Liver (tissue), 8 donors: ENCODE measurements at regions not wholly inside any gene's neighbourhood (a gene's known extent, or its start where the extent isn't known, plus 50 kb on each side); places are given as distances from the start of the nearest gene placed in this dataset.

Experiments
- DNase-seq: peaks from one replicate; pipeline ENCODE4 v3.0.0-alpha.2; 2017; ENCODE audit warnings: low spot score
- H3K27ac ChIP-seq, 2 donors: one replicate each; pipeline ENCODE4 v1.7.0; 2013; ENCODE audit warnings: inconsistent platforms in 2 of 2, low read length in 2 of 2, control low read depth in 1 of 2, low read depth in 1 of 2, mild to moderate bottlenecking in 1 of 2
- H3K27me3 ChIP-seq, 4 donors: one replicate each; pipeline versions ENCODE4 v1.6.1 to v1.7.0; 2013; ENCODE audit warnings: low read length in 3 of 4, inconsistent platforms in 1 of 4, mild to moderate bottlenecking in 1 of 4, moderate library complexity in 1 of 4; ENCODE audit not compliant: control insufficient read depth in 4 of 4, insufficient read depth in 4 of 4
- H3K36me3 ChIP-seq, 4 donors: one replicate each; pipeline versions ENCODE4 v1.6.1 to v1.7.0; 2013; ENCODE audit warnings: low read length in 3 of 4, mild to moderate bottlenecking in 3 of 4, low read depth in 1 of 4, moderate library complexity in 1 of 4; ENCODE audit not compliant: control insufficient read depth in 4 of 4, insufficient read depth in 3 of 4
- H3K4me1 ChIP-seq, 4 donors: one replicate each; pipeline versions ENCODE4 v1.6.1 to v1.7.0; 2013; ENCODE audit warnings: low read length in 3 of 4, mild to moderate bottlenecking in 3 of 4, moderate library complexity in 1 of 4; ENCODE audit not compliant: control insufficient read depth in 4 of 4, insufficient read depth in 4 of 4
- H3K4me3 ChIP-seq, 3 donors: one replicate each; pipeline versions ENCODE4 v1.6.1 to v1.7.0; 2013; ENCODE audit warnings: low read length in 3 of 3, control low read depth in 1 of 3, low read depth in 1 of 3, mild to moderate bottlenecking in 1 of 3
- H3K9ac ChIP-seq, 2 donors: one replicate each; pipeline ENCODE4 v1.7.0; 2013; ENCODE audit warnings: low read length in 2 of 2, mild to moderate bottlenecking in 2 of 2, moderate library complexity in 2 of 2, control low read depth in 1 of 2, low read depth in 1 of 2
- H3K9me3 ChIP-seq, 4 donors: one replicate each; pipeline versions ENCODE4 v1.6.1 to v1.7.0; 2013; ENCODE audit warnings: low read length in 3 of 4; ENCODE audit not compliant: control insufficient read depth in 4 of 4
- CTCF ChIP-seq: fragments of 150-350 bp; IDR thresholded peaks from 2 replicates; pipeline ENCODE4 v1.5.1; 2017; ENCODE audit warnings: improper control_type of control experiment, low read depth, low read length; ENCODE audit not compliant: missing input control
- EGR1 ChIP-seq, 2 donors: IDR thresholded peaks; 2 replicates each; pipeline ENCODE4 v1.6.1; 2016 to 2018; ENCODE audit warnings: antibody characterized with exemption in 2 of 2, low read depth in 2 of 2
- FOXA1 ChIP-seq: IDR thresholded peaks from 2 replicates; pipeline ENCODE4 v1.6.1; 2016; ENCODE audit warnings: antibody characterized with exemption
- GABPA ChIP-seq, 2 donors: IDR thresholded peaks in 1 of 2; conservative IDR thresholded peaks in 1 of 2; 2 replicates each; pipeline ENCODE4 v1.6.1; 2016; ENCODE audit warnings: antibody characterized with exemption in 2 of 2, mild to moderate bottlenecking in 1 of 2, moderate library complexity in 1 of 2
- JUND ChIP-seq, 2 donors: IDR thresholded peaks; 2 replicates each; pipeline ENCODE4 v1.6.1; 2016; ENCODE audit warnings: antibody characterized with exemption in 2 of 2
- NR2F2 ChIP-seq: IDR thresholded peaks from 2 replicates; pipeline ENCODE4 v1.6.1; 2016; ENCODE audit warnings: antibody characterized with exemption
- REST ChIP-seq: IDR thresholded peaks from 2 replicates; pipeline ENCODE4 v1.6.1; 2016; ENCODE audit warnings: antibody characterized with exemption, mild to moderate bottlenecking
- RXRA ChIP-seq, 2 donors: IDR thresholded peaks; 2 replicates each; pipeline ENCODE4 v1.6.1; 2017 to 2018; ENCODE audit warnings: antibody characterized with exemption in 2 of 2, mild to moderate bottlenecking in 1 of 2
- SP1 ChIP-seq: IDR thresholded peaks from 2 replicates; pipeline ENCODE4 v1.6.1; 2018; ENCODE audit warnings: antibody characterized with exemption, mild to moderate bottlenecking
- TAF1 ChIP-seq: conservative IDR thresholded peaks from 2 replicates; pipeline ENCODE4 v1.6.1; 2016; ENCODE audit warnings: antibody characterized with exemption, mild to moderate bottlenecking
- YY1 ChIP-seq: IDR thresholded peaks from 2 replicates; pipeline ENCODE4 v1.6.1; 2016; ENCODE audit warnings: antibody characterized with exemption, mild to moderate bottlenecking
- ZBTB33 ChIP-seq: IDR thresholded peaks from 2 replicates; pipeline ENCODE4 v1.6.1; 2016; ENCODE audit warnings: antibody characterized with exemption
- WGBS: extraction: QIAGEN DNeasy Blood & Tissue Kit; methylation state at CpG from one replicate; pipeline ENCODE4 v1.1.7; 2013; 5-methylcytosine and 5-hydroxymethylcytosine counted together
- TF ChIP-seq, protein P1 (sequence below): IDR thresholded peaks from 2 replicates; pipeline ENCODE4 v1.6.1; 2016; ENCODE audit warnings: antibody characterized with exemption
- TF ChIP-seq, protein P2 (sequence below): IDR thresholded peaks from 2 replicates; pipeline ENCODE4 v1.6.1; 2016; ENCODE audit warnings: antibody characterized with exemption
- donor health status: healthy.
- donor health status: healthy.
- donor health status: healthy.
- donor health status: healthy.
- donor health status: healthy.

- no peak for DNase-seq
- WGBS, result 89% methylated on average over 4 of the region's 4 CpGs
- Histone ChIP-seq H3K27ac (no peak overlapping the region), H3K4me3 (no peak overlapping the region), H3K27me3 (no peaks in the 10 kb centered on the region), H3K4me1 (no peaks in the 10 kb centered on the region), H3K9ac (no peak overlapping the region), H3K36me3 (no peaks in the 10 kb centered on the region), H3K9me3 (no peaks in the 10 kb centered on the region)
- TF ChIP-seq NR2F2, result no peak
- no peak for TF ChIP-seq REST
- TF ChIP-seq RXRA (IDR thresholded peaks at IDR 0.05), result no peak
- no peak for TF ChIP-seq YY1
- TF ChIP-seq ZBTB33, result no peak
- TF ChIP-seq, protein P1, sequence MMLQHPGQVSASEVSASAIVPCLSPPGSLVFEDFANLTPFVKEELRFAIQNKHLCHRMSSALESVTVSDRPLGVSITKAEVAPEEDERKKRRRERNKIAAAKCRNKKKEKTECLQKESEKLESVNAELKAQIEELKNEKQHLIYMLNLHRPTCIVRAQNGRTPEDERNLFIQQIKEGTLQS, result no peak
- no peak for TF ChIP-seq FOXA1
- no peak for TF ChIP-seq TAF1
- TF ChIP-seq CTCF, result no peak
These were observed 636.4 kb downstream of the USP25 start for GRCh38 chr21:16366207-16366606.

GRCh38 chr21:16367079-16367478 lies 637.3 kb downstream of the USP25 start:
- 97% methylated on average over 1 of the region's 1 CpG for WGBS
- no peak for DNase-seq
- Histone ChIP-seq H3K9me3 (no peaks in the 10 kb centered on the region), H3K27ac (no peak overlapping the region), H3K36me3 (no peaks in the 10 kb centered on the region), H3K27me3 (no peaks in the 10 kb centered on the region), H3K9ac (no peak overlapping the region), H3K4me1 (no peaks in the 10 kb centered on the region), H3K4me3 (no peak overlapping the region)
- TF ChIP-seq JUND (IDR thresholded peaks at IDR 0.05) (no peak), TAF1 (no peak), FOXA1 (no peak), GABPA (IDR thresholded peaks at IDR 0.05 in 1 of 2, conservative IDR thresholded peaks at IDR 0.05 in 1 of 2) (no peak), REST (no peak), YY1 (no peak), SP1 (no peak), RXRA (IDR thresholded peaks at IDR 0.05) (no peak), CTCF (no peak), NR2F2 (no peak), ZBTB33 (no peak), EGR1 (IDR thresholded peaks at IDR 0.05; ENCODE audit: low read depth in 2 of 2) (no peak)
- TF ChIP-seq, protein P1, result no peak
- TF ChIP-seq, protein P2, sequence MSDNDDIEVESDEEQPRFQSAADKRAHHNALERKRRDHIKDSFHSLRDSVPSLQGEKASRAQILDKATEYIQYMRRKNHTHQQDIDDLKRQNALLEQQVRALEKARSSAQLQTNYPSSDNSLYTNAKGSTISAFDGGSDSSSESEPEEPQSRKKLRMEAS, result no peak
